HG02973 (cell line): ENCODE measurements at regions not wholly inside any gene's neighbourhood (a gene's known extent, or its start where the extent isn't known, plus 50 kb on each side); places are given as distances from the start of the nearest gene placed in this dataset.
"Not testable (repeated sequence)": the region's sequence is repeated elsewhere in the genome, so short reads cannot be mapped to it uniquely, and the experiment has no call there.

Experiments used
- ATAC-seq: cut with Tn5 transposase; IDR thresholded peaks from one replicate; pipeline ENCODE4 v1.9.1; 2021; ENCODE audit warnings: moderate library complexity; ENCODE audit not compliant: unreplicated experiment

- ATAC-seq = no peak
These were observed 294.2 kb upstream of the GRIN3A start for GRCh38 chr9:102032614-102033013.

GRCh38 chr9:102000956-102001355 lies 262.5 kb upstream of the GRIN3A start:
- ATAC-seq = no peak

- ATAC-seq = no peak
These were observed 261.0 kb upstream of the GRIN3A start for GRCh38 chr9:101999441-101999840.

- ATAC-seq = no peak
These were observed 256.8 kb upstream of the GRIN3A start for GRCh38 chr9:101995231-101995630.

GRCh38 chr9:101993771-101994170 lies 255.3 kb upstream of the GRIN3A start:
- no peak for ATAC-seq

- ATAC-seq = no peak
These were observed 253.5 kb upstream of the GRIN3A start for GRCh38 chr9:101991926-101992325.

- peak; percentile 66 for ATAC-seq
These were observed 239.3 kb upstream of the GRIN3A start for GRCh38 chr9:101977614-101978210.

- ATAC-seq = no peak
These were observed 232.2 kb upstream of the GRIN3A start for GRCh38 chr9:101970609-101971008.

- ATAC-seq = no peak
These were observed 229.9 kb upstream of the GRIN3A start for GRCh38 chr9:101968392-101968791.

GRCh38 chr9:101966691-101967090 lies 228.2 kb upstream of the GRIN3A start:
- no peak for ATAC-seq

GRCh38 chr9:101957705-101958104 lies 219.3 kb upstream of the GRIN3A start:
- no peak for ATAC-seq

GRCh38 chr9:101951598-101951997 lies 213.2 kb upstream of the GRIN3A start:
- ATAC-seq = no peak

- no peak for ATAC-seq
These were observed 193.3 kb upstream of the GRIN3A start for GRCh38 chr9:101931756-101932155.

GRCh38 chr9:101930783-101931182 lies 192.3 kb upstream of the GRIN3A start:
- ATAC-seq = no peak

GRCh38 chr9:101925498-101925897 lies 187.1 kb upstream of the GRIN3A start:
- ATAC-seq = no peak

GRCh38 chr9:101923451-101923850 lies 185.0 kb upstream of the GRIN3A start:
- no peak for ATAC-seq

- not testable (repeated sequence) for ATAC-seq
These were observed 178.5 kb upstream of the GRIN3A start for GRCh38 chr9:101916948-101917347.

GRCh38 chr9:101915482-101915881 lies 177.0 kb upstream of the GRIN3A start:
- ATAC-seq = no peak

GRCh38 chr9:101912698-101913097 lies 174.3 kb upstream of the GRIN3A start:
- no peak for ATAC-seq

- ATAC-seq = no peak
These were observed 169.0 kb upstream of the GRIN3A start for GRCh38 chr9:101907466-101907865.

GRCh38 chr9:101904845-101905244 lies 166.4 kb upstream of the GRIN3A start:
- ATAC-seq = no peak

- ATAC-seq = no peak
These were observed 163.6 kb upstream of the GRIN3A start for GRCh38 chr9:101902051-101902450.

GRCh38 chr9:101897196-101897595 lies 158.7 kb upstream of the GRIN3A start:
- ATAC-seq = no peak
